PC-9 (cell line): ENCODE measurements at regions not wholly inside any gene's neighbourhood (a gene's known extent, or its start where the extent isn't known, plus 50 kb on each side); places are given as distances from the start of the nearest gene placed in this dataset.

Source experiments
- CTCF ChIP-seq: fragments of 200-600 bp; sonication (generic); conservative IDR thresholded peaks from 2 replicates; pipeline ENCODE4 v1.6.1; 2017; ENCODE audit warnings: mixed run types, antibody characterized with exemption, mild to moderate bottlenecking, moderate library complexity
- EZH2 ChIP-seq: fragments of 200-600 bp; sonication (generic); IDR thresholded peaks from 2 replicates; pipeline ENCODE4 v1.8.0; 2017; ENCODE audit warnings: antibody characterized with exemption, low read depth

- TF ChIP-seq CTCF (no peak), EZH2 (no peak)
These were observed 144.4 kb downstream of the TMA16 start for GRCh38 chr4:163638909-163639308.
